A673 (cell line): ENCODE measurements at regions not wholly inside any gene's neighbourhood (a gene's known extent, or its start where the extent isn't known, plus 50 kb on each side); places are given as distances from the start of the nearest gene placed in this dataset.
A peak's percentile ranks its signal among the peaks of the same experiment; 100 is the strongest.

Experiments used
- BruUV-seq: library from RNA; stranded (reverse); fragments of 400-500 nt; replicated peaks from 2 replicates; lab custom pipeline; 2021; lab: Mats Ljungman, UMichigan
- CTCF ChIA-PET: fragments of 300-600 bp; sonication (Branson Sonifier 250); formaldehyde crosslinking; loops from one replicate; lab custom pipeline; 2022; ENCODE audit warnings: antibody characterized with exemption; lab: Charles Lee
- POLR2A ChIA-PET: fragments of 300-600 bp; sonication (Branson Sonifier 250); formaldehyde crosslinking; loops from one replicate; lab custom pipeline; 2022; ENCODE audit warnings: antibody characterized with exemption; ENCODE audit not compliant: low non-redundant PET; lab: Charles Lee
- DNase-seq: peaks from one replicate; pipeline ENCODE4 v3.0.0-alpha.2; 2015; ENCODE audit warnings: low spot score
- H3K27ac ChIP-seq: fragments of 200-600 bp; sonication (generic); 2 replicates; pipeline ENCODE4 v1.5.1; 2016; ENCODE audit warnings: mixed run types, low read depth, mild to moderate bottlenecking, mixed read lengths, antibody characterized with exemption, low read length; ENCODE audit not compliant: poor library complexity, severe bottlenecking
- H3K27me3 ChIP-seq: fragments of 200-600 bp; sonication (generic); replicated peaks from 2 replicates; pipeline ENCODE4 v1.6.1; 2017; ENCODE audit warnings: mixed run types, low read depth, mild to moderate bottlenecking, mixed read lengths, antibody characterized with exemption, low read length; ENCODE audit not compliant: insufficient read depth, poor library complexity
- H3K36me3 ChIP-seq: fragments of 200-600 bp; sonication (generic); 2 replicates; pipeline ENCODE4 v1.6.1; 2016; ENCODE audit warnings: mixed run types, mild to moderate bottlenecking, mixed read lengths, antibody characterized with exemption, low read length; ENCODE audit not compliant: insufficient read depth, poor library complexity, severe bottlenecking
- H3K4me1 ChIP-seq: fragments of 200-600 bp; sonication (generic); 2 replicates; pipeline ENCODE4 v1.6.1; 2017; ENCODE audit warnings: mixed run types, mild to moderate bottlenecking, mixed read lengths, antibody characterized with exemption, low read length; ENCODE audit not compliant: insufficient read depth, poor library complexity, severe bottlenecking
- H3K4me3 ChIP-seq: fragments of 200-600 bp; sonication (generic); 2 replicates; pipeline ENCODE4 v1.5.1; 2016; ENCODE audit warnings: low read depth, mixed run types, mild to moderate bottlenecking, mixed read lengths, low read length; ENCODE audit not compliant: poor library complexity, severe bottlenecking
- H3K9me3 ChIP-seq: fragments of 200-600 bp; sonication (generic); 2 replicates; pipeline ENCODE4 v1.6.1; 2016; ENCODE audit warnings: mixed run types, low read depth, mild to moderate bottlenecking, mixed read lengths, antibody characterized with exemption, low read length; ENCODE audit not compliant: poor library complexity, severe bottlenecking
- EZH2 ChIP-seq: fragments of 200-600 bp; sonication (generic); IDR thresholded peaks from 2 replicates; pipeline ENCODE4 v1.6.1; 2017; ENCODE audit warnings: borderline replicate concordance, low read depth, mild to moderate bottlenecking, mixed read lengths, antibody characterized with exemption, low read length; ENCODE audit not compliant: poor library complexity, severe bottlenecking
- intact Hi-C: fragments of 100-400 bp; cut with micrococcal nuclease; formaldehyde crosslinking; loops from one replicate; pipeline ENCODE4 v1.10.0; 2022; ENCODE audit not compliant: unreplicated experiment
- TF ChIP-seq, protein P1 (sequence below): fragments of 300-800, 200-600 bp; sonication (generic); conservative IDR thresholded peaks from 2 replicates; pipeline ENCODE4 v1.5.1; 2017; ENCODE audit warnings: low read depth, mild to moderate bottlenecking, antibody characterized with exemption, low read length, moderate library complexity, mixed read lengths

- Histone ChIP-seq H3K9me3 (no peaks in the 10 kb centered on the region), H3K27me3 (no peaks in the 10 kb centered on the region), H3K4me3 (no peak overlapping the region), H3K4me1 (no peaks in the 10 kb centered on the region), H3K36me3 (no peaks in the 10 kb centered on the region), H3K27ac (no peak overlapping the region)
- TF ChIP-seq, protein P1, sequence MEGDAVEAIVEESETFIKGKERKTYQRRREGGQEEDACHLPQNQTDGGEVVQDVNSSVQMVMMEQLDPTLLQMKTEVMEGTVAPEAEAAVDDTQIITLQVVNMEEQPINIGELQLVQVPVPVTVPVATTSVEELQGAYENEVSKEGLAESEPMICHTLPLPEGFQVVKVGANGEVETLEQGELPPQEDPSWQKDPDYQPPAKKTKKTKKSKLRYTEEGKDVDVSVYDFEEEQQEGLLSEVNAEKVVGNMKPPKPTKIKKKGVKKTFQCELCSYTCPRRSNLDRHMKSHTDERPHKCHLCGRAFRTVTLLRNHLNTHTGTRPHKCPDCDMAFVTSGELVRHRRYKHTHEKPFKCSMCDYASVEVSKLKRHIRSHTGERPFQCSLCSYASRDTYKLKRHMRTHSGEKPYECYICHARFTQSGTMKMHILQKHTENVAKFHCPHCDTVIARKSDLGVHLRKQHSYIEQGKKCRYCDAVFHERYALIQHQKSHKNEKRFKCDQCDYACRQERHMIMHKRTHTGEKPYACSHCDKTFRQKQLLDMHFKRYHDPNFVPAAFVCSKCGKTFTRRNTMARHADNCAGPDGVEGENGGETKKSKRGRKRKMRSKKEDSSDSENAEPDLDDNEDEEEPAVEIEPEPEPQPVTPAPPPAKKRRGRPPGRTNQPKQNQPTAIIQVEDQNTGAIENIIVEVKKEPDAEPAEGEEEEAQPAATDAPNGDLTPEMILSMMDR, result no peak
- TF ChIP-seq EZH2, result no peak
- ChIA-PET POLR2A (no interaction called here), CTCF (no interaction called here)
- intact Hi-C loops, result no loop called here
- peak; percentile 22 for DNase-seq
- BruUV-seq, result no TSS peak
Measured at GRCh38 chr3:124174476-124174875, 182.6 kb upstream of the ROPN1 start.

GRCh38 chr3:124174910-124175874, 183.3 kb upstream of the ROPN1 start:
- Histone ChIP-seq H3K27me3 (no peaks in the 10 kb centered on the region), H3K9me3 (no peaks in the 10 kb centered on the region), H3K27ac (no peak overlapping the region), H3K4me3 (no peak overlapping the region), H3K36me3 (no peaks in the 10 kb centered on the region), H3K4me1 (no peaks in the 10 kb centered on the region)
- BruUV-seq, result no TSS peak
- TF ChIP-seq, protein P1, result no peak
- CTCF ChIA-PET, result no interaction called here
- intact Hi-C loops, result no loop called here
- no peak for DNase-seq
- POLR2A ChIA-PET, result no interaction called here

DNA sequence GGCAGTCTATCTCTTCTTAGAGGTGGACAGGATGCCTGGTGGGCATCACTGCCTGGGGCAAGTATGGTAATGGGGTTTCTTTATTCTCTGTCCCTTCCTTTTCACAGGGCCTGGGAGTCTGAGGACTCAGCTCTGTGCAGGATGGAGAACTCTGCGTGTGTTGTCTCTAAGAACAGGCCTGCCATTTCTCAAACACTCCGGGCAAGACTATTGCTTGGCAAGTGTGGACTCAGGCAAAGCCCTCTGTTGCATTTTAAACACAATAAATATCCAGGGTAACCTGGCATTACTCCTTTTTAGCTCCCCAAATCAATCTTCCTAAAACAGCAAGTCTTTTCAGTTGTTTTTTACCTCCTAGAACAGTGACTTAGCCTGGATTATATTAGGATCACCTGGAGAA, 185.1 kb upstream of the ROPN1 start:
- no peak overlapping the region for H3K4me3 ChIP-seq
- H3K9me3 ChIP-seq, result no peaks in the 10 kb centered on the region
- ChIA-PET POLR2A (no interaction called here), CTCF (no interaction called here)
- no peaks in the 10 kb centered on the region for H3K4me1 ChIP-seq
- H3K36me3 ChIP-seq, result no peaks in the 10 kb centered on the region
- intact Hi-C loops, result no loop called here
- TF ChIP-seq, protein P1, result no peak
- no peak for DNase-seq
- H3K27ac ChIP-seq, result no peak overlapping the region
- no peaks in the 10 kb centered on the region for H3K27me3 ChIP-seq
- BruUV-seq, result no TSS peak
